ENCODE measurements at regions not wholly inside any gene's neighbourhood (a gene's known extent, or its start where the extent isn't known, plus 50 kb on each side); places are given as distances from the start of the nearest gene placed in this dataset.

DNA sequence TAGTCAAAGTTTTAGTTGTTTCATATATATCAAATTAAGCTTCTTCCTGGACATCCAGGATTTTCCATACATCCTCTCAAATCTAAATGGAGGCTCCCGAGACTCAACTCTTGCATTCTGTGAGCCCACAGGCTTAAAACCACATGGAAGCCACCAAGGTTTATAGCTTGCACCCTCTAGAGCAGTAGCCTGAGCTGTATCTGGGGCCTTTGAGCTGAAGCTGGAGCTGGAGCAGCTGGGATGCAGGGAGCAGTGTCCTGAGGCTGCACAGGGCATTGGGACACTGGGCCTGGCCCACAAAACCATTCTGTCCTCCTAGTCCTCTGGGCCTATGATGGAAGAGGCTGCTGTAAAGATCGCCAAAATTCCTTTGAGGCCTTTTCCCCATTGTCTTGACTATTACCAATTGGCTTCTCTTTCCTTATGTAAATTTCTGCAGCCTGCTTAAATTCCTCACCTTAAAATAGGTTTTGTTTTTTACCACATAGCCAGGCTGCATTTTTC lies 151.0 kb downstream of the COX7C start:
- DNase-seq (ENCODE audit: extremely low read depth in 1 of 2, low read depth in 1 of 2) = no peak

DNA sequence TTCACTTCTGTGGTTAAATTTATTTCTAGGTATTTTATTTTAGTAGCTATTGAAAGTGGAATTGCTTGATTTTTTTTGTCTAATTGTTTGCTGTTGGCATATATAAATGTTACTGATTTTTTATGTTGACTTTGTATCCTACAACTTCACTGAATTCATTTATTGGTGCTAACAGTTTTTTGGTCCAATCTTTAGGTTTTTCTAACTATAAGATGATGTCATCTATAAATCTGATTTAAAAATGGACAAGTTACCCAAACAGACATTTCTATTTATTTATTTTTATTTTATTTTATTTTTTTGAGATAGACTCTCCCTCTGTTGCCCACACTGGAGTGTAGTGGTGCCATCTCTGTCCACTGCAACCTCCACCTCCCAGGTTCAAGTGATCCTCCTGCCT lies 162.3 kb downstream of the COX7C start:
- no peak for DNase-seq (ENCODE audit: extremely low read depth in 1 of 2, low read depth in 1 of 2)

DNA sequence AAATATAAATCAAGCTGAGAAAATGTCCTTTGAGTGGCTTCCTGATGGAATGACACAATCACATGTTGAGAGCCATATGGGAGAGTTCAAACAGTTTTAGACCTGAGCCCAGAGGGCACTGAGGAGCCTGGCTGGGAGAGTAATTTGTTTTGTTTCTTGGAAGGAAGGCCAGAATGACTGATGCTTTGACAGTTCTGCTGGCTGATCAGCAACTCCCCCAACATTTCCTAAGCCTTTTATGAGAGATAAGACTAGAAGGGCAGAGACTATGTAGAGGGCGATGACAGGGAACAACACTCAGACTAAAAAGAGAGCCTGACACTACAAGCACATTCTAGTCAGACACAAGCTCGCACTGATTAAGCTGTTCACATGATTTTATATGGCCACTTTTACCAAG lies 169.2 kb downstream of the COX7C start:
- DNase-seq (ENCODE audit: extremely low read depth in 1 of 2, low read depth in 1 of 2) = no peak

DNA sequence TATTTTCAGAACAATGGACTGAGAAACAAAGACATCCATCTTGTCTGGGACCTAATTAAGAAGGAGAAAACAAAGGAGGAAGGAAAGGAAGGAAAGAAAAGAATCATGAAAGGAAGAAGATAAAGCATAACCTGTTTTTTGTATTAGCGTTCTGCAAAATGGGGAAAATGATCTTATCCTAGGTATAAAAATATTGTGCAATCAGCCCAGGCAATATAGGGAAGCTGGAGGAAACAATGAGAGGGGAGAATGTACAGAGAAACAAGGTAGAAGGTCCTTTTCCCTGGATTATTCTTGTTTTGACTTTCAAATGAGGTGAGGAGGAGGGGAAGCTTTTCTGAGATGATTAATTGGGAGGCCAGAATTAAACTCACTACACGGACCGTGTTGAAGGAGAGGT lies 177.9 kb downstream of the COX7C start:
- no peak for DNase-seq (ENCODE audit: extremely low read depth in 1 of 2, low read depth in 1 of 2)

DNA sequence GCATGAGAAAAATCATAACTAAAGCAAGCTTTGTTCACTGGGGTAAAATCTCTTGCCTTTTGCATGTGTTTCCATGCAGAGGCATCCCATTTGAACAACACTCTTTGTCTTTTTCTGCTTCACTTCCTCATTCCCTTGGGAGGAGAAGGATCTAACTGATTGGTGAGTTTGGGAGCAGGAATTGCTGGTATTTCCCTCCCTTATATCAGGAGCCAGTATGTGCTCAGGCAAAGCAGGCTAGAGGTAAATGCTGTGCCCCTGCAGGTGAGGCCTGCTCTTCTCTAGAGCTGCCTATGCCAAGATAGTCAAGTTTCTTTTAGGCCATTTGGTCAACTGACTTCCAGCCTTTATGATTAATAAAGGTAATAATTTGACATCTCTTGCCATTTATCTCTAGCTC lies 179.9 kb downstream of the COX7C start:
- no peak for DNase-seq (ENCODE audit: extremely low read depth in 1 of 2, low read depth in 1 of 2)

DNA sequence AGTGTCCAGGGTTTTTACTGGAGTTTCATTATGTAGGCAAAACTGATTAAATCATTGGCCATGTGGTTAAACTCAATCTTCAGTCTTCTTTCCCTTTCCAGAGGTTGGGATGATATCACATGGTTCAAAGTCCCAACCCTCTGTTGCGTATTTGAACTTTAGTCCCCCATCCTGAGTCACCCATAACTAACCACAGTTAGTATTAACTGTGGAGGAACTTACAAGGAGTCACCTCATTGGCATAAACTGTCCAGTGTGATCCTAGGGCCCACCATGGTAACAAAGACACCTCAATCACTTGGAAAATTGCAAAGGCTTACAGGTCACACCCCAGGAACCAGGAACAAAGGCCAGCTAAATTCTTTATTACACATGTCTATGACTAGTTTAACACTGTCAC lies 188.5 kb downstream of the COX7C start:
- DNase-seq (ENCODE audit: extremely low read depth in 1 of 2, low read depth in 1 of 2) = no peak

DNA sequence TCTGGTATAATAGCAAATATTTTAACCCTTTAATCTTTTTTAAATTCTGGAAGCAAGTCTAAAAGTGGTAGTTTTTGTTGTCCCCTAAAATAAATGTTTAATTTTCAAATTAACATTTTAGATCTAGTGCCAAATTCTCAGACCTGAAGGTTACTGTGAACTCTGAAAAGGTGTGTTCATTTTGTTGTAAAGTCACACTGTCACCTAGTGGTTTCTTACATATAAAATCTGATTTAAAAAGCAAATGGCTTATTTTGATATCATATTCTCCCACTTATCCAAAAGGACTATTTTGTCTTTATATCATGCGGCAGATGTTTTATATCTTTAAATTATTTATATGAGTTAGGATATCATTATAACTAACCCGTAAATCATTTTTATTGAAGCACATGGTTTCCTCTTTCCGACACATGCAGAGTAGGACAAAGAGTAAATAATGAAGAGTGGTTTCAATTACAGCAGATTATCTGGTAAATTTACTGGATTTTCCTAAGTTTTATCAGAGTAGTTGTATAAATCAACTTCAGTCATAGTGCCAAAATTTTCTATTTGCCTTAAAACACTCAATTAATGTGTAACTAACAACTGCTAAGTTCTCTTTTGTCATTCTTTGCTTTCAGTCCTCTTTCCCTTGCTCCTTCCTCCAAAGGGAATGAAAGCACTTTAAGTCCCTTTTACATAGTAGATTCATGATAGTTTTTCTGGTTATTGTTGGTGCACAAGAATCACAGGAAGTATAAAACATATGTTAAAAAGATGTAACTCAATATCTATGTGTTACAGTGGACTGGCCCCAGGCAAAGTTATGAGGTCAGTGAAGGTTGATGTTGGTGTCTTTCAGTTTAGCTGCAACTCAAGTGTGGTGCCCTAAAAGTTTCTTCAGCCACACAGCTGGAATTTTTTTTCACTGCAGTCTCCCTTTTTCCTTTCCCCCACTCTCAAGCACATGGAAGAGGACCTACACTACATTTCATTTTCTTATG lies 189.6 kb downstream of the COX7C start:
- DNase-seq (ENCODE audit: extremely low read depth in 1 of 2, low read depth in 1 of 2) = no peak

DNA sequence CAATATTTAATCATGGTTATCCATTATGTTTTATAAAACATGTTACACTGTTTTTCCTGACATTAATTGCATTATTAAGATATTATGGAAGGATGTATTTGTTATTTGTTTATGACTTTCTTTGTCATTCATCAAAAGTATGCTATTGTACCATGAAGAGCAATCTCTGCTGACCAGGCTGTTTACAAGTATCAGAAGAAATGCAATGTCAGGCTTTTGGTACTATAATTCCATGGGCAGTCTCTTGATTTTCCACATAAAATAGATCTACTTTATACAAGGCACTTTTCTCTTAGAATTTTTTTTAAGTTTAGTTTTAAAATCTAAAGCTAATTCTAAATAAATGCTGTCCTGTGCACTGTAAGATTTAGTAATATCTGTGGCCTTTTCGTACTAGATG lies 196.6 kb downstream of the COX7C start:
- no peak for DNase-seq (ENCODE audit: extremely low read depth in 1 of 2, low read depth in 1 of 2)

DNA sequence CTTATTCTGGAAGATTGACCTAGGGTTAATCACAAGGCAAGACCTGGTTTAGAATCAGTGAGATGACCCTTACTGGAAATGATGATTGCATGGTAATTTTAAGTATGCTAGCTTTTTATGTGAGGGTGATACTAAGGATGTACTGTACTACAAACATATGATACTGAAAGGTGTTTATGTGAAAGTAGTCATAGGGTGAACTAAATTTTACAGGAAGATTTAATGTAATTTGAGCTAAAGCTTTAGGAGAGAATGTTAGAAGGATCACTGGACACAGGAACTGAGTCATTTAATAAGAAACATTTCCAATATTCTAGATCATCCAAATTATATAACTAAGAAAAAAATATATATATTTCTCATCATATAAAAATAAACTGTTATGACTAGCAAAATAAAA lies 197.2 kb downstream of the COX7C start:
- DNase-seq (ENCODE audit: extremely low read depth in 1 of 2, low read depth in 1 of 2) = no peak

DNA sequence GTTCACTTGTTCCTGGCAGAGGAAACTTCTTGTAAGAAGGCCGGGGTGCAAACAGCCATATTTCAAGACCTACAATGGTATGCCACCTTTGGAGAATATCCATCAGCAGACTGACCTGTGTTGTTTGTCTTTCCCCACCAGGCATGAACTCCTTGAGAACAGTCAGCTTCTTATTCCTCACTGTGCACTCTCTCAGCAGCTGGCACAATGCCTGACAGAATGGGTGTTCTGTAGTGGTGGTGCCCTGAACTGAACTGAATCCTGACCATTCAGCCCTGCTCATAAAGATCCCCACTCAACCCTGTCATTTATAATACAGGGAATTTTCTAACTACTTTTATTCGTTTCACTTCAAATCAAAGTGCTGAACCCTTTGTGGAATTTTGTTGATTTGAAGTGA lies 206.9 kb downstream of the COX7C start:
- DNase-seq (ENCODE audit: extremely low read depth in 1 of 2, low read depth in 1 of 2) = no peak

DNA sequence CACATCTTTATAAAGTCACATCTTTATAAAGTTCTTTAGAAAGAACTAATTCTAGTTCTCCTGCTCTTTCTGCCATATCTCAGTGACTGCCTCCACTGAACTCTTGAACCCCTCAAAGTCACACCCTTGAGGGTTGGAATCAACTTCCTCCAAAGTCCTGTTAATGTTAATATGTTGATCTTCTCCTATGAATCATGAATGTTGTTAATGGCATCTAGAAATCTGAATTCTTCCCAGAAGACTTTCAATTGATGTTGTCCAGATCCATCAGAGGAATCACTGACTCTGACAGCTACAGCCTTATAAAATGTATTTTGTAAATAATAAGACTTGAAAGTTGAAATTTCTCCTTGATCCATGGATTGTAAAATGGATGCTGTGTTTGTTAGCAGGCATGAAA lies 213.4 kb downstream of the COX7C start:
- no peak for DNase-seq (ENCODE audit: extremely low read depth in 1 of 2, low read depth in 1 of 2)

DNA sequence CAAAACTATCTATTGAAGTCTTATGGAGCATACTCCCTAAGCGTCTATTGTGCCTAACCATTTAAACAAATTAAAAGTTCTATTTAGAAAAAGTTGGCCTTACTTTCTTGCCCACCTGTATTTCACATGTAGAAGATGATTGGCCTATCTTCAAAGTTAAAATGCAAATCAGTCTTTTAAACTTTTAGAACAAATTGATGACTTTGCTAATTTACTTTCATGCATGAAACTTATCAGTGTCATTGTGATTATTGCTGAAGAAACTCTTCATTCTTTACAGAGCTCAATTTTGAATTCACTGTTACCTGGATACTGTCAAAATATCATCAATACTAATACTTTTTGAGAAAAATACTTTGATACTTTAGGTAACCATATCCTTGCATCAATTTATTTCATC lies 216.1 kb downstream of the COX7C start:
- no peak for DNase-seq (ENCODE audit: extremely low read depth in 1 of 2, low read depth in 1 of 2)

DNA sequence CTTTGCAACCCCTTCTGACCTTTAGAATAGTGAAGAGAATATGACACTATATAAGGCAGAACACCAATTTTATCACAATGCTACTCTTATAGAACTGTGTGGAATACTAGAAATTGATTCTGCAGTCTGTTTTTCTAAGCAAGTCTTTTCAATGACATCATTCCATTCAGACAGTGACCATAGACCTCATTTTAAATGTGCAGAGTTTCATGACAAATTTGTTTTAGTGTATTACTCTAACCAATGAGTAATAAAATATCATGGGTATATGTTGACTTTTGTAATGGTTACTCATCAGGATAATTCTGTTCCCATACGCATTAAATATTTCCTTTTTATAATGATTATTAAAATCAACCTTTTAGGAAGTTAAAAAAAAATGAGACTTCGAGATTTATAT lies 219.9 kb downstream of the COX7C start:
- DNase-seq (ENCODE audit: extremely low read depth in 1 of 2, low read depth in 1 of 2) = no peak

DNA sequence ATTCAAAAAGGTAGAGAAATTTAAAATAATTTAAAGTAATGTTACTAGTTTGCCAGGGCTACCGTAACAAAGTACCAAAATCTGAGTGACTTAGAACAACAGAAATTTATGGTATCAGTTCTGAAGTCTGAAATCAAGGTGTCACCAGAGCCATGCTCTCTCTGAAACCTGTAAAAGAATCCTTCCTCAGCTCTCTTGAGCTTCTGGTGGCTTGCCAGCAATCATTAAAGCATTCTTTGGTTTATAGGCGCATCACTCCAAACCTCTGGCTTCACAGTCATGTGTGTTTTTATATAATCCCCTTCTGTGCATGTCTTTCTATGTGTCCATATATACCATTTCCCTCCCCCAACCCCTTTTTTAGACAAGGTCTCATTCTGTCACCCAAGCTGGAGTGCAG lies 220.3 kb downstream of the COX7C start:
- no peak for DNase-seq (ENCODE audit: extremely low read depth in 1 of 2, low read depth in 1 of 2)

DNA sequence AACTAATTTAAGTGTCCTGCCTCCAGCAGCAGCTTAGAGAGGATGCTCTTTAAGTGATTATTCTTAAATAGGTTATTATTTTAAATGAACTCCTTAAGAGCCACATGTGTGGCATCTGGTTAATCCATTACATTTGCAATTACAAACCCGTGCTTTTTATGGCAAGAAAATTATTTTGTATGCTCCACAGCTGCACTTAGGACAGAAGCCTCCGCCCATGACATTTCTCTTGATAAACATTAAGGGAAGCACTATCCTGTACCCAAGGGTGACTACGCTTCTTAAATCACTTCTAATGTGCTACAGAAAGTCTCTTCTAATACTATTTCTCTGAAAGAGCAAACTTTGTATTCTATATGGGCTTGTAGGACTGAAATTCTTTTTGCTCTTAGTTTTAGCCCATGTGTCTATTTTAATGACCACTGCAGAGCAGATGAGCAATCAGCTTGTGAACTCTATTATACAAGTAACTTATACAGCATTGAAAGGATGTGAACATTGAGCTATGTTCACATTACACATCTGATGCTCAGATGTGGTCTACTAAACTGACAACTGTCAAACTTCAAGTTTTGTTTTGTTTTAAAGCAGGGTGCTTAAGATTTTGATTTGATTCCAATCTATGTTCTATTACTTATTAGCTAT lies 223.4 kb downstream of the COX7C start:
- DNase-seq (ENCODE audit: extremely low read depth in 1 of 2, low read depth in 1 of 2) = no peak

DNA sequence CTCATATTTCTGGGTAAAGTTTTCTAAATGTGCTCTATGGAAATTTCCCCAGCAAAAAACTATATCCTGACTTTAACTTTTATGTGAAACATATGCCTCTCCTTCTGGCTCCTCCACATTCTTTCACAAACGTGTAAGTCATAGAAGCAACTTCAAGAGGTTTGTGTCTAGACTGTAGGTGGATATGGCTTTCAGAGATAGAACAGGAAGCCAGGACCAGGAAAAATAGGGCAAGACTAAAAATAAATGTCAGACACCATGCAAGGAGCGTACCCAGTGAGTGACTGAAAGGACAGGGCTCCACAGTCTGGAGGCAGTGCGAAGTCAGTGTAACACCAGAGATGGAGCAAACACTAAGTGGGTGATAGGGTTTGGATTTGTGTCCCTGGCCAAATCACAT lies 240.7 kb downstream of the COX7C start:
- no peak for DNase-seq (ENCODE audit: extremely low read depth in 1 of 2, low read depth in 1 of 2)

DNA sequence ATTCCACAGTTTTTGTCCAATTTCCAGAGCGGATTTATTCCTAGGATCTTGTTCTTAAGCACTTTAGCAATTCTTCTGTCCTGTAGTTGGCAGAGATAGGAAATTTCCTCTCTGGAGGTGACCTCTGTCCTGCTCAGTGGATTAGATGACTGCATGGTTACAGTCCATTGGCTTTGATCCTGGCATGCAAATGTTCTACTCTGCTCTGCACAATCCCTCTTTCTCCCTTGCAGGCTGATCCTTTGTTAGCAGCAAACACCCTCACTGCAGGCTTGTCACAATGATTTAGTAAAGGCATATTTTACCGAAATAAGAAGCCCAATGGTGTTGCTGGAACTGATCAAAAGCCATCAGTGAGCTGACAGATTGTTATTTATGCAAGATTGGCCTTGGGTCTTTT lies 243.8 kb downstream of the COX7C start:
- DNase-seq (ENCODE audit: extremely low read depth in 1 of 2, low read depth in 1 of 2) = no peak

DNA sequence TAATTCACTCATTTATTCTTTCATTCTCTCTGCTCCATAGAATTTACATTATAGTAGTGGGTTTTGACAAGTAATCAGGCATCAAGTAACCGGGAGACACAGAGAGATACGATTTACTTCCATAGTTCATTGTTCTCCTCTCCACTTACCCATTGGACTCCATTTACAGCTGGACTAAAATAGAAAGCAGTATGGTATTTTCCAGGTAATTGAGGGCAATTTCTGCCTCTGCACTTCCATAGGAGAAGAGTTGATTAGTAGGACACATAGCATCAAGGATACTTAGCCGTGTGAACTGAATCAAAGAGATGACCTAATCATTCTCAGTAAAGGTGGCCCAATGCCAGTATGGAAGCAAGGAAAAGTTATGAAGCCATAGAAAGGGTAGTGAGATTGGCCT lies 244.4 kb downstream of the COX7C start:
- DNase-seq (ENCODE audit: extremely low read depth in 1 of 2, low read depth in 1 of 2) = no peak

DNA sequence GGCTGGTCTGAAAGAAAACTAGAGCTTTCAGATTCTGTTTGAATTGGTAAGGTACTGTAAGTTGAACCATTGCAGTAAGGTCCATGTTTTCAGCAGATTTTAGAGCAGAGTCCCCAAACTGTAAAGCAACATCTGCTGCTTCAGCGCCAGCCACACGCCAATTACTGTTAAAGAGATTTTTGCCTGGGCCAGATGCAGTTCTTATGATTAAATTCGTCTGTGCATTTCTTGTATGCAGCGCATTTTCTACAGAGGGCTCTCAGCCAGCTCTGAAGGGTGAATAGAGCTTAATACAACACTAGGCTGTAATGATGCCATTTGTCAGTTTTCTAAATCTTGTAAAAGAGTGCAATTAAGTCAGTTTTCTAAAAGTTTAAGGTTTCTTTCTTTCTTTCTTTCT lies 246.3 kb downstream of the COX7C start:
- DNase-seq (ENCODE audit: extremely low read depth in 1 of 2, low read depth in 1 of 2) = no peak

DNA sequence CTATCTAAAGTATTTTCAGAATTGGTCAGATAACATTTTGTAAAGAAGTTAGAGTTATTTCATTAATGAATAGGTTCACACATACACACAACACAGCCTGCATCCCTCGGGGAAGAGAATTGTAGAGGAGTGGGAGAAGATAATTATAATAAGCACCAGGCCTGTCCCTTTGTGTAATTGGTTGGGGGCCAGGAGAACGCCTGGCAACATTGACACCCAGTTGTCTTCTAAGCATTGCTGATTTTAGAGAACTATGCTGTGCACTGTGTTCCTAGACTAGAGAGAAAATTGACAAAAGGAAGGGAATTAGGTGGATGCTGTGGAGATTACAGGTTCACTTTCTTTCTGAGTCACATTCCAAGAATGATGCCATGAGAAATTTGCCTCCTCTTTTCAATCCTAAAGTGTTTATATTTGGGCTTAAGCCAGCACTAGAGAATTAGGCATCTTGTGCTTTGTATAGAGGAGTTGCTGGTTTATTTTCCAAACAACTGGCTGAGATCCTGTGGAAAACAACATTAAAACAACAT lies 247.6 kb downstream of the COX7C start:
- DNase-seq (ENCODE audit: extremely low read depth in 1 of 2, low read depth in 1 of 2) = no peak

DNA sequence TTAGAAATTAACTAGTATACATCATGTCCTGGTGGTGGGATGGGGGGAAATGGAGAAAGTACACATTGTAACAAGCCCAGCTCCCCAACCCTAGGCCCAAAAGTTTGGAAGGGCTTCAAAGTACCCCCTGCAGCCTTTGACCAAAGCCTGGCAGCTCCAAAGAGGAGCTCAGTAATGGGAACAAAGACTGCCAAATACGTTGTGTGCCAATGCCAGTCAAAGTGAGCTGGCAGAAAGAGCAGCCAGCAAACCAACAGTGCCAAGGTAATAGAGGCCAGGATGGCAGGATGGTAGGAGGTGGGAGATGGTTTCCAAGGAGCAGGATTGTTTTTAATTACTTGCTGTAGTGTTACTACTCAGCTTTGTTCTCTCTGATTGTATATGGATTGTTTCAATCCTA lies 248.3 kb downstream of the COX7C start:
- no peak for DNase-seq (ENCODE audit: extremely low read depth in 1 of 2, low read depth in 1 of 2)

DNA sequence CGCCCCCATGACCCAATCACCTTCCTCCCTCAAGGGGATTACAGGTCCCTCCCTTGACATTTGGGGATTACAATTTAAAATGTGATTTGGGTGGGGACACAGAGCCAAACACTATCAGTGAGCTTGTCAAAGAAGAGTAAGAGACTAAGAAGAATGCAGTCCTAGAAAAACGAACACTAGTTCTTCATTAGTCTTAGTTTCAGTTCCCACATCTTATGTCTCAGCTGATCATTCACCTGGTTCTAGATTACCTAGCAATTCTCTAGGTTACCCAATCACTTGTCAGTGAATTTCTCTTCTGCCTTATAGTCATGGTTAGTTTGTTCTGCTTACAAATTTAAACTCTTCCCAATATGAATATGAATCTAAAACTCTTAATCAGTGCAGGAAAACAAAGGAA lies 251.5 kb downstream of the COX7C start:
- no peak for DNase-seq (ENCODE audit: extremely low read depth in 1 of 2, low read depth in 1 of 2)

All from activated CD8-positive, alpha-beta memory T cell treated with anti-CD3 and anti-CD28 coated beads for 1 hour (primary cell).